ENCODE measurements at regions not wholly inside any gene's neighbourhood (a gene's known extent, or its start where the extent isn't known, plus 50 kb on each side); places are given as distances from the start of the nearest gene placed in this dataset.
"Not testable (repeated sequence)": the region's sequence is repeated elsewhere in the genome, so short reads cannot be mapped to it uniquely, and the experiment has no call there.

- DNase-seq = no peak
These were observed 212.5 kb downstream of the TOMM20 start for GRCh38 chr1:234915924-234916675.

DNA sequence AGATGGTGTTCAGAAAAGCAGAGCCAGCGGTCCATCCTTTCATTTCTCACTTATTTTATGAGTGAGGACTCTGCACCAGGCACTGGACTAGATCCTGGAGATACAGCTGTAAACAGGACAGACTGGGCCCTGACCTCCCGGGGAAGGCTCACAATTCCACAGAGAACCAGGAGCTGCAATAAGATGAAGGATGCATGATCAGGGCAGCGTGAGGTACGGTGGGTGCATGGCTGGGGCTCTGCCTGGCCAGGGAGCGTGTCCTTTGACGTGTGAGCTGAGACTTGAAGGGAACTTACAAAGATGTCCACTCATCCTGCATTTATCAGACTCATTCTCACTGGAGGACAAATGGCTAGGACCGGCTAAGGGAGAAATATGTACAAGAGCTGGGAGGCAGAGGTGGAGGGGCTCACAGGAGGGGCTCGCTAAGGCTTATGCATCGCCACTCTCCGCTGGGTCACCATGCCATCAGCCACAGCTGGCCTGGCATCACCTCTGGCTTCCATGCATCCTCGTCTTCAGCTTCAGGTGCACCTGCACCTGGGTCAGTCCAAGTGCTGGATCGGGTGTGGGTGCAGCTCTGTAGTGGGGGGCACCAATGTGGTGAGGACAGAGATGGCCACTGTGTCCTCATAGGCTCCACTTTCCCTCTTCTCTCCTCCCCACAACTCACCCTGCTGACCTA, 213.9 kb downstream of the TOMM20 start:
- DNase-seq = no peak

DNA sequence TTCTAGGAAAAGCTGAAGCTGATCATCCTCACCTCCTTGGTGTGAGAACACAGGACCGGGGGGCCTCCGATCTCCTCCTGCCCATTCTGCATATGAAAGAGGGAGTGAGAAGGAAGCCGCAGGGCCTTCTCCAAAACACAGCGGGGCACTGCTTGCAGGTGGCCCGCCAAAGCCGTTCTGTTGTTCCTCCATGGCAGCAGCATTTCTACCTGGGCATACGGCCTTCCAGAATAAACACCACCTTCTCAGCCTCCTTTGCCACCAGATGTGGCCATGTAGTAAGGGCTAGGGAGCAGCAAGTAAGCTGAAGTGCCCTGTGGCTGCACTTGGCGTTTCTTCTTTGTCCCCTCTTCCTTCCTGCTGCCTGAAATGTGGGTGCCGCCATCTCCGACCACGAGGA, 214.9 kb downstream of the TOMM20 start:
- no peak for DNase-seq

- DNase-seq = no peak
These were observed 215.4 kb downstream of the TOMM20 start for GRCh38 chr1:234913278-234913649.

- DNase-seq = no peak
These were observed 215.9 kb downstream of the TOMM20 start for GRCh38 chr1:234912548-234913277.

DNA sequence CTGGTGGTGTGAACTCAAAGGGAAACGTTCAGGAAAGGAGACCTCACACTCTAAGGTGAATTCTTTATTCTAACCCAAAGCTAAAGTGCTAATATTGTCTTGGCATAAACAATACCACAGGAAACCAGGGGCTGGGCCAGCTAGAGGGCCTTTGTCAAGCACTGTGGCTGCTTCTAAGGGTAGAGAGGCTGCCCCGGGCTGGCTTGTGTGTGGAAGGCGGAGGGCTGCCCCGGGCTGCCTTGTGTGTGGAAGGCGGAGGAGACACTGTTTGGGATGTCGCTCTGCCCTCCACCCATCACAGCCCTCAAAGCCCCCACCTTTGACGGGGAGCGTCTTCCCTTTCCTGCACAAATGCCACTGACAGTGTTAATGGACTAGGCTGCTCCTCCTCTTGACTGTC, 216.8 kb downstream of the TOMM20 start:
- DNase-seq = no peak

DNA sequence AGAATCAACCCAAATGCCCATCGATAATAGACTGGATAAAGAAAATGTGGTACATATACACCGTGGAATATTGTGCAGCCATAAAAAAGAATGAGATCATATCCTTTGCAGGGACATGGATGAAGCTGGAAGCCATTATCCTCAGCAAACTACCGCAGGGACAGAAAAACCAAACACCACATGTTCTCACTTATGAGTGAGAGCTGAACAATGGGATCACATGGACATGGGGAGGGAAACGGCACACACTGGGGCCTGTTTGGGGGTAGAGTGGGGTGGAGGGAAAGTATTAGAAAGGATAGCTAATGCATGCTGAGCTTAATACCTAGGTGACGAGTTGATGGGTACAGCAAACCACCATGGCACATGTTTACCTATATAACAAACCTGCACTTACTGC, 217.5 kb downstream of the TOMM20 start:
- DNase-seq = not testable (repeated sequence)

- DNase-seq = no peak
These were observed 218.8 kb downstream of the TOMM20 start for GRCh38 chr1:234909851-234910250.

DNA sequence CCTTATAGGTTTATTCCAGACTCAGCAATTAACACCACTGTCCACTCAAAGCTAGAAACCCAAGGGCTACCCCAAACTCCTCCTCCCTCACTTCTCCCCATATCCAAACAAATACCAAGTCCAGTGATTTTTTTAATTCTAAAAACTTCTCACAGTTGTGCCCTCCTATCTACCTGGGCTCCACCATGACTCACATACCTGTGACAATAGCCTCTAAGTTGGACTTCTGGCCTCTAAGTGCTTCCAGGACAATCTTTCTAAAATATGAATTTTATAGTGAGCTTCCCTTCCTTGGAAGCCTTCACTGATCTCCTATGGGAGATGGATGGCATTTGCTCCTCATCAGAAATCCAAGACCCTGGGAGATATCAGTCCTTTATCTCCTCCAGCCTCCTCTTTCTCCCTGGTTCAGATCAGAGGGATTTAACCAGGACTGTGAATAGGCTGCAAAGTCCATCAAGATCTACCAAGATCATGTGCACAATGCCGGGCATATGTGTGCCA, 219.3 kb downstream of the TOMM20 start:
- no peak for DNase-seq

DNA sequence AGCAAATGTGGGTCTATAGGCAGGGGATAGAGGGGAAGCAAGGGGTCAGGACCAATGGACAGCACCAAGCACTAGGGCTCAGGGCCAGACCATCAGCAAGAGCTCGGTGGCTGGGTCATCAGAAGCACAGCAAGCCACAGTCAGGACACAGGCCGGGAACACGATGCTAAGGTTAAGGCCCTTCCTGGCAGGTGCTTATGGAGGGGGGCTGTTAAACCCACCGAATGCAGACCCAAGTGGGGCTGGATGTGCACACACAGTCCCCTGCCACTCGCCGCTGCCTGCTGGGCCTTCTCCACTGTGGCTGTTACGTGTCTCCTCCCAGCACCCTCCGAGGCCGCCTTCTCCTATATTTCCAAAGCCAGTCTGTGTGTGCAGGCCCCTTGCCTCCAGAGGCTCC, 220.1 kb downstream of the TOMM20 start:
- no peak for DNase-seq

- peak; percentile 93 for DNase-seq
These were observed 220.7 kb downstream of the TOMM20 start for GRCh38 chr1:234907940-234908405.

DNA sequence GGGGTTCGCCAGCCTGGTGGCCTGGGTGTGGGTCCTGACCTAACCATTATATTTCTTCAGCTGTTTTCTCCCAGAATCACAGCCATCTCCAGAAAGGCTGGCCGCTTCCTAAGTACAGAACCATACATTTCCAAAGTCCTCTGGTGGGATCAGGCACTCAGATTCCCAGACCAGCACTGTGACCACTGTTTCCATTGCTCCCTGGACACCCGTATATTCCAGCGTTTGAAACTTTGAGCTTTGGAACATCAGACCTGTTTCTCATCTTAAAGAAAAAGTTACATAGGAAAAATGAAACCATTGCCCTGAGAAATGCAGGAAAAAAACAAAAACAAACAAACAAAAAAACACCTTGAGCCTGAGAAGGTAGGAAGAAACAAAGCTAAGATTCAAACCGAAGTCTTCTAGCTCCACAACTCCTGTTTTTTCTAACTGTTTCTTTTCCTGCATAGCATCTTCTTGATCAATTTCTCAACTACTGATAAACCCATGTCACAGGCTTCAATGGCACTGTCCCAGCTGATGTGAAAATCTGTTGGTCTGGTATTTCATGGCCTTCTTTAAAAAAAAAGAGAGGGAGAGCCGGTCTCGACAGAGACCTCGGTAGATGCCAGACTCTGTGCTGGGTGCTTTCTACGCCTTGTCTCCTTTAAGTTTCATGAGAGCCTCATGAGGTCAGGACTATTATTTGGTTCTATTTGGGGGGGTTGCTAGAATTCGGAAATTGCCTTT, 221.3 kb downstream of the TOMM20 start:
- no peak for DNase-seq

DNA sequence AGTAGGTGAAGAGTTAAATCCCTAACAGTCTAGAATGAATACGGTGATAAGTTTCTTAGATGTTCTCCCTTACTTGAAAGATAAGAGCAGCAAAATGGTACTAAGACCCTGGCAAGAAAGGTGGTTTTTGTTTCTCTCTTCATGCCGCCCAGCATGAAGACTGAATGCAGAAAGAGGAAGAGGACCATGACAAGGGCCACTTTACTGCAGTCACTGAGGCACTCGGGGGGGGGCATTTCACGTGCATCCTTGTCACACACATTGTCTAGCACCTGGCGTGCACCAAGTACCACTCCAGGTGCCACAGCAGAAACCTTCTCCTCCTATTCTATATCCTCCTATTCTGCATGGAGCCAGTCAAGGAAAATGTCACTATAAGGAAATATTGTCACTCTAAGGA, 222.0 kb downstream of the TOMM20 start:
- no peak for DNase-seq

GRCh38 chr1:234902774-234903547, 225.7 kb downstream of the TOMM20 start:
- no peak for DNase-seq

DNA sequence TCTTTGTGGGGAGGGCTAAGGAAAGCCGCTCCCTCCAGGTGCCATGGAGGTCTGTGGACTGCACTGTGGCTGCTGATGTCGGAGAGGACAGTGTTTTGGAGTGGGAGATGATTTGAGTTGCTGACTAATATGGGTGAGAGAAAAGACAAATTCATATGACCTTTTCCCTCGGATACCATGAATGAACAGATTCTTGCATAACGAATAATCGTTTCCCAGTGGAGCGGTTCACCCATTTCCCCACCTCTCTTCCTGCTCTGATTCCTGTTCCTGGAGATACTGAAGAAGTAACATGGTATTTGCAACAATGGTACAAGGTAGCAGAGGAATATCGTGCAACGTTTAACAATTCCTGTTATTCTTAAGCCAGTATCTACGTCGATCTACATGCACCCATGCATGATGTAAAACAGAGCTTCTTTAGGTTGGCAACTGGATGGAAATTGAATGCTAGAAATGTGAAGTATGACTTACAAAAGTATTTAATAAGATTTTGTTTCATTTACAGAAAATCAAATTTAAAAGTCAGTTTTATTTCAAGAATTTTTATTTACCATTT, 227.1 kb downstream of the TOMM20 start:
- DNase-seq = no peak

DNA sequence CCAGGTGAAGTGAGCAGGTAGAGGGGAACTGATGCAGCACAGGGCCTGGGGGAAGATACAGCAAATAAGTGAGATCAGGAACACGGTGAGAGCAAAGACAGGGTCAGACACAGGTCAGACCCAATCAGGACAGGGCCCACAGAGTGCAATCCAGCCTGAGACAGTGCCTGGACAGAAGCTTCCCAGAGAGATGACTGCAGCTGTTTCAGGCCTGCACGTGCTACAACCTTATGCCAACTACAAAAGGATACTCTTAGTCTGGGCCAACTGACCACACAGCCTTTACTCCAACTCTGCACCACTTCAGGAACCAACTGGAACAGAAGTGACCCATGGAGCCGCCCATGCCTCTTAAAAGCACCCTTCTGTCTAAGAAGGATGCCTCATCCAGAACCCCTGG, 228.0 kb downstream of the TOMM20 start:
- DNase-seq = no peak

- DNase-seq = no peak
These were observed 228.9 kb downstream of the TOMM20 start for GRCh38 chr1:234899730-234900072.

DNA sequence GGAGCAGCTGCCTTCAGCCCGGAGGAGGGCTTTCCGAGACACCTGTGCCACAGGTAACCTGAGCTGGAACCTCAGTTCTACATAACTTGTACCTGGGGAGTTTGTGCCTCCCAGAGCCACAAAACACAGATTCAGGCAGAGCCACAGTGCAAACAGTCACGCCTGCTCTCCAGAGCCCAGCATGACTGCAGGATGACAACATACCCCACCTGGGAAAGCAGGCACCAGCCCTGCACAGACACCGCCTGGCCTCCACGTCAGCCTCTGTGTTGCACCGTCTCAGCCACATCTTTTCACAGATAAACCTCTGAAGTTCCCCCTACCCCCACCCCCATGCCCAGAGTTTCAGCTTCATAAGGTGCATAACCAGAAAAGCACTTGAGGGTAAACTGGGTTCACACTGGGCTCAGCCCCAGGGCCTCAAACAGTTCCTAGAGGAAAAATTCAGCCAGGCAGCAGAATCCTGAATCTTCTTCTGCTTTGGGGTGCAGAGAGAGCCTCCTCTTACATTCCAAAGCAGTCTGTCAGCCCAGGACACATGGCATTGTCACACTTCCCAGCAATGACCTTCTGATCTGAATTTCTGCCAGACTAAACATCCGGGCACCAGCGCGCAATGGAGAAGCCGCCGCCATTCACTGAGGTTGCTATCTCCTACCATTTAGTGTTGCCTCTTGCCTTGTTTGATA, 229.5 kb downstream of the TOMM20 start:
- peak; percentile 36 for DNase-seq

DNA sequence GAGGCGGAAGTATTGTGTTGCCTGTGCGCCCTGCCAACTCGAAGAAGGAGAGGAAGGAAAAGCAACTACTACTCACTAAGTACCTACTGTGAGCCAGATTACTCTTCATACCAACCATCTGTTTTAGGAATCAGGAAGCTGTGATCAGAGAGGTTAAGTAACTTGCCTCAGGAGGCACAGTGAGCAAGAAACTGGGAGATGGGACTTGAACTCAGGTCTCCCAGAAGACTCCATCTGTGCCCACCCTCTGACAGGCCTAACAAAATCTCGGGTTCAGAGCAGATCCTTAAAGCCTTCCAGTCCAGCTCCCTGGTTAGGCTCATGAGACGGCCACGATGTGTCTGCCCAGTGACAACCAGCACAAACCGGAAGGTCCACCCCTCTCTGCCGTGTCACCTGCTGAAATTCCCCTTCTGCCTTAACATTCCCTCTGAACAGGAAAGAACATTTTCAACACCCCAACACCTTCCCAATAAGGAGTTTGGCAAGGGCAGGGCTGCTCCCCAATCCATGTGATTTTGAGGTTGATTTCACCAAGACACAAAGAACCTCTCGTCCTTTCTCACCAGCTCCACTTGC, 230.1 kb downstream of the TOMM20 start:
- DNase-seq = no peak

GRCh38 chr1:234897754-234898454, 230.7 kb downstream of the TOMM20 start:
- DNase-seq = no peak
